ACHN (cell line): ENCODE measurements at regions not wholly inside any gene's neighbourhood (a gene's known extent, or its start where the extent isn't known, plus 50 kb on each side); places are given as distances from the start of the nearest gene placed in this dataset.
"Not testable (repeated sequence)": the region's sequence is repeated elsewhere in the genome, so short reads cannot be mapped to it uniquely, and the experiment has no call there.

Experiments
- DNase-seq: peaks from one replicate; pipeline ENCODE4 v3.0.0-alpha.2; 2015
- in situ Hi-C: cut with HindIII; loops from 2 replicates; pipeline ENCODE4 v1.10.0; 2017; ENCODE audit warnings: low sequenced_read_pairs, low pct_ligation_motif_present, low pct_unique_long_range_greater_than_20kb

- in situ Hi-C loops, result no loop called here
- DNase-seq, result peak; percentile 51
Observed at GRCh38 chr1:98322966-98323365, 338.6 kb upstream of the SNX7 start.

DNA sequence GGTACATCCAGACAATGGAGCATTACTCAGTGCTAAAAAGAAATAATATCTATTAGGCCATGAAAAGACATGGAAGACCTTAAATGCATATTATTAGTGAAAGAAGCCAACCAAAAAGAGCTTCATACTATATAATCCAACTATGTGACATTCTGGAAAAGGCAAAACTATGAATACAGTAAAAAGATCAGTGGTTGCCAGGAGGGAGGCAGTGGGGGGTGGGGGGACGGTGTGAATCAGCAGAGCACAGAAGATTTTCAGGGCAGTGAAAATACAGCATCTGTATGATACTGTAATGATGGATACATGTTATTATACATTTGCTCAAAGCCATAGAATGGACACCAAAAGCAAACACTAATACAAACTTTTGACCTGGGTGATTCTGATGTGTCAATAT is 339.4 kb upstream of the SNX7 start:
- no peak for DNase-seq
- in situ Hi-C loops, result no loop called here

DNA sequence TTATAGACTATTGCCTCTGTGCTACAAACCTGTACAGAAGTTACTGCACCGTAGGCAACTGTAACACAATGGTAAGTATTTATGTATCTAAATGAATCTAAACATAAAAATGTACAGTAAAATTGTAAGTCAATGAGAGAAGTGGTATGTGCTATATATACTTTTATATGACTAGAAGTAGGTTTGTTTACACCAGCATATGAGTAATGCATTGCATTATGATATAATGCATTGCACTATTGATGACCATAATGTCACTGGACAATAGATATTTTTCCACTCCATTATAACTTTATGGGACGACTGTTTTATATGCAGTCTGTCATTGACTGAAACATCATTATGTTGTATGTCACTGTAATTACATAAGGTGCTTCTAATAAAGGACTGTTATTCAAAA is 340.3 kb upstream of the SNX7 start:
- DNase-seq, result no peak
- in situ Hi-C loops, result no loop called here

GRCh38 chr1:98316286-98316905 is 345.1 kb upstream of the SNX7 start:
- no peak for DNase-seq
- in situ Hi-C loops, result no loop called here

DNA sequence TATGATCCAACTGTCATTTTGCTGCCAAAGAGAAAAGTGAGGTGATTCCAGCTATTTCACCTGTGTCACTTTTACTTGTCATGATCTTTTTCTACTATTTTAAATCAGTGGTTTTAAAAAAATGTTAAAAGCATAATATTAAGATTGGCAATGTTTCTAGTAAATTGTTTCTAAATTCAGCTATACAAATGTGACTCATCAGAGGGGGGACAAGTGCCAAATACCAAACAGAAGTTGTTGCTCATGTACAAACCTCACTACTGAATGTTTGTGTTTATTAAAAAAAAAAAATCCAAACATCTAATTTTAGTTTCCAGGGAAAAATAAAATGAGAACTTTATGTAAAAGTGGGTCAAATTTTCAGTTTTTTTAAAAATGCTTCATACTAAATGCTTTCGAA is 346.2 kb upstream of the SNX7 start:
- in situ Hi-C loops, result no loop called here
- no peak for DNase-seq

DNA sequence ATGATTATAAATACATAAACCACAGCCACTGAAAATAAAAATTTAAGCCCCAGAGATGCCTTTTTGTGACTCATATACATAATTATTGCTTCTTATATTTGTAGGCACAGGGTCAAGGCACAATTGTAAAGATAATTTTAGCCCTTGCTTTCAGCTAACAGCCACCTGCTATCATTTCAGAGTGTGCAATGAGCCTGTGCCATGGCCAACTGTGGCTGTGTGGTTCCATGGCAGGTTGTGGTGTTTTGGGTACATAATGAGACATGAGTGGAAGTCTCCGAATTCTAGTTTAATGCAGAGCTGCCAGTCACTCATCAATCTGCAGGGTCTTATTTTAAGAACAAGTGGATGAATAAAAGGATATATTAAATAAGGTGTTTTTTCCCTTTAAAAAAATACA is 346.9 kb upstream of the SNX7 start:
- in situ Hi-C loops, result no loop called here
- no peak for DNase-seq

- in situ Hi-C loops, result no loop called here
- no peak for DNase-seq
Observed at GRCh38 chr1:98306517-98307089, 354.9 kb upstream of the SNX7 start.

DNA sequence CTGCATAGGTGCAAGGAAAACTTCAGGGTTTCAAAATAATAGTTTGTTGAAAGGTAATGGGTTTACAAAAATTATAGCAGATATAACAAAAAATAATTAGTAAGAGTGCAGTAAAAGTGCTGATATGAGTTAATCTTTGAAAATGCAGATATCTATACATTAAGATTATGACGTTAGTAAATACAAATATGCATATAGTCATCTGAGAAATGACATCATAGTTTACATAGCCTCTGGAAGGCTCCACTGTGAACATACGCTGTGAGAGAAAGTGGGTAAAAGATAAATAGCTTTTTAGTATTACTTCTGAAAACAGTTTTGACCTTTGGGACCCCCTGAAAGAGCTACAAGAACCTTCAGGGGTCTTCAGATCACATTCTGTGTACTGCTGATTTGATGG is 356.2 kb upstream of the SNX7 start:
- in situ Hi-C loops, result no loop called here
- DNase-seq, result no peak

GRCh38 chr1:98304888-98305287 is 356.6 kb upstream of the SNX7 start:
- DNase-seq, result no peak
- in situ Hi-C loops, result no loop called here

- DNase-seq, result no peak
- in situ Hi-C loops, result no loop called here
Observed at GRCh38 chr1:98299861-98300260, 361.7 kb upstream of the SNX7 start.

- in situ Hi-C loops, result no loop called here
- DNase-seq, result no peak
Observed at GRCh38 chr1:98299313-98299712, 362.2 kb upstream of the SNX7 start.

GRCh38 chr1:98298319-98298718 is 363.2 kb upstream of the SNX7 start:
- no peak for DNase-seq
- in situ Hi-C loops, result no loop called here

- in situ Hi-C loops, result no loop called here
- no peak for DNase-seq
Observed at GRCh38 chr1:98296681-98297080, 364.8 kb upstream of the SNX7 start.

GRCh38 chr1:98294127-98294526 is 367.4 kb upstream of the SNX7 start:
- DNase-seq, result no peak
- in situ Hi-C loops, result no loop called here

GRCh38 chr1:98292994-98293393 is 368.5 kb upstream of the SNX7 start:
- in situ Hi-C loops, result no loop called here

GRCh38 chr1:98289311-98289710 is 368.5 kb upstream of the DPYD start:
- in situ Hi-C loops, result no loop called here

More at GRCh38 chr1:98292994-98293393, 368.5 kb upstream of the SNX7 start:
- DNase-seq, result no peak

DNA sequence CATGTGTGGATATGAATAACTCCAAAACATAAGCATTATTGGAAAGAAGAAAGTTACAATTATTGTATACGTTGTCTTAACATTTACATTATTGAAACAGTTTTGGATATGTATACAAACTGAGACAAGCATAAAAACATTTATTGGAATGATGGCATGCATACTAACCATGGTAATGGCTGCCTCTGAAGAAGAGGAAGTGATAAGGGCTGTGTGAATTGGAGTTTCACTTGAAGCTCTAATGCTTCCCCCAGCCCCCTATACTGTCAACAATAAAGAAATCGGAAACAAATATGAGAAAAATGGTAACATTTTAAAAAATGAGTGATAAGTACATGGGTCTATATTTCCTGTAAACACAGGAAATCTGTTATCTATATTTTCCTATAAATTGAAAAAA is 367.7 kb upstream of the DPYD start:
- no peak for DNase-seq
- in situ Hi-C loops, result no loop called here

More at GRCh38 chr1:98289311-98289710, 368.5 kb upstream of the DPYD start:
- no peak for DNase-seq

- no peak for DNase-seq
- in situ Hi-C loops, result no loop called here
Observed at GRCh38 chr1:98287626-98288025, 366.8 kb upstream of the DPYD start.

GRCh38 chr1:98286656-98287055 is 365.8 kb upstream of the DPYD start:
- in situ Hi-C loops, result no loop called here
- DNase-seq, result no peak

- in situ Hi-C loops, DNase-seq: not testable (repeated sequence)
Observed at GRCh38 chr1:98285286-98285685, 364.5 kb upstream of the DPYD start.

- no peak for DNase-seq
- in situ Hi-C loops, result no loop called here
Observed at GRCh38 chr1:98280049-98280448, 359.2 kb upstream of the DPYD start.
